DMS 273 treated with DMSO at 0.1 percent for 48 hours (cell line): ENCODE measurements at regions not wholly inside any gene's neighbourhood (a gene's known extent, or its start where the extent isn't known, plus 50 kb on each side); places are given as distances from the start of the nearest gene placed in this dataset.
"Not testable (repeated sequence)": the region's sequence is repeated elsewhere in the genome, so short reads cannot be mapped to it uniquely, and the experiment has no call there.

ENCODE experiments used
- DNase-seq: peaks from one replicate; lab custom pipeline; 2025; lab: John Stamatoyannopoulos, UW

DNA sequence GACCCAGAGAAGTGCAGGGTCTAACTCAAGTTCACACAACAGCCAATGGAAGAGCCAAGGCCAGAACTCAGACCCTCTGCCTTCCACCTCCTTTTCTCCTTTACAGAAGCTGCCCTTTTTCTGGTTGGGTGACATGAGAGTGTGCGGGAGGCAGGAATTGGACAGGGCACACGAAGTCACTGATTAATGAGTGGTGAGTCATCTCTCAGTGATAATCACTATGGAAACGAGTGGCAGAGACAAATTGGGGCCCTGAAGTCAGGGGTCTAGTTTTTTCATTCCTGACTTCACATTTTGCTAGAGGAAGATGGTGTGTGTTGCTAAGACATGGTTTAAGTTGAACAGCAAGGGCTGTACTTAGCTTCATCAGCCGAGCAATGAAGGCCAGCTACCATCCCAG is 312.7 kb upstream of the CCL2 start:
- DNase-seq: no peak

DNA sequence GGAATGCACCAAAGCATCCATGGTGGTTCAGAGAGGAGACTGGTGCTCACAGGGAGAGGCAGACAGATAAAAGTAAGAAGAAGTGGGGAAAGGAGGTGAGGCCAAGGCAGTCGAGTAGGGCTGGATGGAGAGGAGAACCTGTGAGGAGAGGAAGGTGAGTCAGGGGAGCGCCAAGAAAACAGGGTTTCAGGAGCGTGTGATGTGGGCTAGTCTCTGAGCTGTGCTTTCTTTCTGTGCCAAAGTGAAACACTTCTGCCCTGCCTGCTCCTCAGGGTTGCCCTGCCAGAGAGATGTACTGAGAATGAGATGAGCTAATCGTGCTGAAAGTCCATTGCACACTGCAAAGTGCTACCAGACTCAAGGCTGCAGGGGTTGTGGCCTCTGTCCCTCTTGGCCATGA is 310.7 kb upstream of the CCL2 start:
- DNase-seq: no peak

DNA sequence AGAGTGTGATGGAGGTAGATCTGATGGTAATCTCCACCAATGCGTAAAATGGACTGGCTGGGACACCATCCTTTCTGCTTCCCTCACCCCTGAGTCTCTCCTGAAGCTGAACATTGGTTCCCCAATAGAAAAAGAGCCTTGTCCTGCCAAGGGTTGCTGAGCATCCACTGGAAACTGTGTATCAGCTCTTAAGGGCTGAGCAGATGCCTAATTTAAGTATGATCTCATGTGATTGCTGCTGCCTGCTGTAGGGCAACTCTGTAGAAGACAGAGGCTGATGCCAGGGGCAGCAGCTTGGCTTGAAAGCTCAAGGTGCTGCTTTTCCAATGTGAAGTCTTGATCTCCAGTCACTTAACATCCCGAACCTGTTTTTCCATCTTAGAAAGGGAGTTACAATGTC is 310.3 kb upstream of the CCL2 start:
- DNase-seq: no peak

DNA sequence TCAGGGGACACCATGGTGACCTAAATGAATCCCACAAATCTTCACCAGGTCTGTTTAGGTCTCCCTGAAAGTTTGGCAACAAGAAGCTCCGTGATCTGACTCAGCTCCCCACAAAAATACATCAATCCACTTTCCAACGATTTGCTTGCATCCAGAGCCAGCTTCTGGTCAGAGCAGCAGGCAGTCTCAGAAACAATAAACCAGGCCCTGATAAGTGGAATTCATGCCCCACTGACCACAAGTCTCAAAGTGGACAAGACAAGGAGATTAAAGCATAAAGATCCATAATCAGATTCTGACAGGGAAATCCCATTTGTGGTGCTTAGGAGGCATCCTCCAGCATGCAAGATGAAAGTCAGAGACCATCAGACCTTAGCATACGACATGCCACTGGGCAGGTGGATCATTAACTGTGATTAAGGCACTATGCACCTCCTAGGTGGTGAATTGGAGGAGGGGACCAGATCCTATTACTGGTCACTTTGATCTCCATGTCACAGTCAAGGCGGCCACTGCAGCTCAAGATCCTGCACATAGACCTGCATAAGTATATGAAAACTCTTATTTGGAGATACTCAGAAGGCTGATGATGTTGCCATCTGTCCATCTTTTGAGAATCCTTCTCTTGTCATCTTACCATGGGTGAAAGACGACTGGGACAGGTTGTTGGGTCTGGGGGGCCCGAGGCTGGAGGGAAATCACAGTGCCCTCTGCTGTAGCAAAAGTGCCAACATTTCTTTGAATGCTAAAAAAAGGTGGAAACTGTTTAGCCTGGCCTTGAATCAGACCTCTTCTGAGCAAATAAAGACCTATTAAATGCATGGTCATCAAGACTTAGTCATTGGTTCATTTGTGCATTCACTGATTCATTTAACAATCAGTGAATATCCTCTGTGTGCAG is 309.2 kb upstream of the CCL2 start:
- no peak for DNase-seq

DNA sequence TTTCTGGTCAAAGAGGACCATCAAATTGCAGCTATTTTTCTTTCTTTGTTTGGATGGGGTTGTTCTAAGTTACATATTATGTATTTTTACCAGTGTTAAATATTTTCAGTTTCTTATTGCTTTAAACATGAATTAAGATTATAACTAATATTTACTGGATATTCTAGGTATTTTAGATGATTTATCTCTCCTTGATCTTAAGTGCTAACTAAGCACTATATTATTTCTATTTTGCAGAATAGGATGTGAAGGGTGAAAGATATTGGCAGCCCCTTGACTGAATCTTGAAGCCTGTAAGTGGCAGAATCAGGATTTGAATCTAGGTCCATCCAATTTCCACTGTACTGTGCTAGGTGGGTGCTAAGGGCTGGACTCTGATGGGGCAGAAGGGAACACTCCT is 307.3 kb upstream of the CCL2 start:
- no peak for DNase-seq

DNA sequence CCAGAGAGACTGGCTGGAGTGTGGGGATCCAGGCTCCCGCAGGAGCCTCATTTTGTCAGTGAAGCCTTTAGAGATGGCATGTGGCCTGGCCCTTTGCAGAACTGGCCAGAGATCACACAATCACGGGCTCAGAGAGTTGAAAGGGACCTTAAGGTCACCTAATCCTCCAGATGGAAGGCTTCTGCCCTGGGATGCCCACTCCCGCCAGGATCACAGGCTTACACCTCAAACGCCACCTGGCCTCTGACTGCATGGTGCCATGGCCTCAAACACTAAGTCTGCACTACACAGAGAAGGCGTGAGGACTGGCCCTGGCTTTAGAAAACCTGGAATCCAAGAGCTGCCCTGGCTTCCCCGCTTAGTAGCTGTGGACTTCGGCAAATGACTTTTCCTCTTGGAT is 306.8 kb upstream of the CCL2 start:
- no peak for DNase-seq

DNA sequence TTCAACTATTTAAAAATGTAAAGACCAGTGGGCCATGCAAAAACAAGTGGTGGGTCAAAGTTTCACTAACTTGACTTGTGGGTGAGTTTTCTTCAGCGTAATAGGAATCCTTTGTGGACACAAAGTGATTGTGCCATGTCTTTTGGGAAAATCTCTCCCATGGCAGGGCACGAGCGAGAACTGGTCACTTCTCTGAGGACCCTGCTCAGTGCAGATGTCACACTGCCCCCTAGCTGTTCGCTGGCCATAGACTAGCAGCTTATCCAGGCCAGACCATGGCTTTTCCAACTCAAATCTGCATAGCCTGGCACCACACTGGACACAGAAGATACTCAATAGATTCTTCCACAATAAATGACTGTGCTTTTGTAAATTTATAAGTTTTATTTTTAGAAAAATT is 306.0 kb upstream of the CCL2 start:
- no peak for DNase-seq

DNA sequence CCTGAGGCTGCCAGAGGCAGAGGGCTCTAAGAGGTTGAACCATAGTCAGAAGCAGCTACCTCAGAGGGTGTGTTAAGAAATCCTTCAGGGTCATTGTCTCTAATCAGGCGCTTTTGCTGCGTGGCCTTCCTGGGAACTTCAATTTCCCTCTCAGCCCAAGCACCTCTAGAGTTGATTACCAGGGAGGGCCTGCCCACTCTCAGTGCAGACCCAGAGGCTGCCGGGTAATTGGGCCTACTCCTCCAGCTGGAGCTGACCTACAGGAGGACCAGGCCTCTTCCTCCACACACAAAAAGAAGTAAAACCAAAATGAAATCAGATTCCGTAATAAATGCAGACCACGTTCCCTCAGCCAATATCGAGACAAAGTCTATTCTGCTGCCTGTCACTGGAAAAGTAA is 305.0 kb upstream of the CCL2 start:
- DNase-seq: no peak

DNA sequence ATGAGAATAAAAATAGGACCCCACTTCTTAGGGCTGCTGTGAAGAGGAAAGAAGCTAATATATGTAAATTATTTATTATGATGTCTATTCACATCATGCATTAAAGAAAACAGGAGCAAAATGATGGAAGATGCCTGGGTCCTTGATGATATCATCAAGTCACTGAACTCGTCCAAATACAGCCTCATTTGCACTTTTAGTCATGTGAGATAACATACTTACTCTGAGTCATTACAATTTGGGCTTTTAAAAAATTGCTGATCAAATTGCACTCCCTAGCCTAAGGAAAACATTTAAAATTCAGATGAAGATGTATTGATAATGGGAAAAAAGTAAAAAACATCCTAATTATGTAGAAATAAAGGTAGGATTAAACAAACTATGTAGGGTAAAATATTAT is 302.7 kb upstream of the CCL2 start:
- no peak for DNase-seq

DNA sequence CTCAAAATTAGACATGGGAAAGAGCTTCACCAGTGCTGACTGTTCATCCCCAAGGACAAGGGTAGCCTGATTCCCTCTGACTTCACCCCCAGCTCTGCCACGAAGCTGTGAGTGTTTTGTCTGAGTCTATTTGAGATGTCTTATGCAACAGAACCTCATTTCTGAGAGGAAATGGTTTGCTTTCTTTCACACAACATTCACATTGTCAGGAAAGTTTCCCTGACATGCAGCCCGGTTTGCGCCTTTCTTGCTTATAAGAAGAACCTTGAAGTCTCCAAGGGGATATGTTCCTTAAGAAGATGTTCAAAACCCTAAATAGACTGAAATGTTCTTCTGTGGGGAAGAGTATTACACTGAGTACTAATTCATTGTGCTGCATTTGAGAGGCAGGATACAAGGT is 300.5 kb upstream of the CCL2 start:
- no peak for DNase-seq

DNA sequence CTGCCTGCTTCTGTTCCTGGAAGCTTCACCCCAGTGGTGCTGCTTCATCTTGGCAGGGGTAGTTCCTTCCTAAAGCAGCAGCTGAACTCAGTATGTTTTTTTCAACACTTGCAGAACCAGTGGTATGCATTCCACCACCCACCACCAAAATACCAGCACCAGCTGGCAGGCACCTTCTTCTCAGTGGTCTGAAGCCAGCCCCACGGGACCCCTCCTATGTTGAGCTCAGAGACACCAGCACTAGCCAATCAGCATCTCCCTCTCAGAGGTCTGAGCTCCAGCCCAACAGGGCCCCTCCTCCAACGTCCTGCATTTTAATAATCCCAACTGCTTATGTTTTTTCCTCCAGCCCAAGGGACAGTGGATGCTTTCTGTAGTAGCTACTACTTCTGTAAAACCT is 299.6 kb upstream of the CCL2 start:
- DNase-seq: no peak

DNA sequence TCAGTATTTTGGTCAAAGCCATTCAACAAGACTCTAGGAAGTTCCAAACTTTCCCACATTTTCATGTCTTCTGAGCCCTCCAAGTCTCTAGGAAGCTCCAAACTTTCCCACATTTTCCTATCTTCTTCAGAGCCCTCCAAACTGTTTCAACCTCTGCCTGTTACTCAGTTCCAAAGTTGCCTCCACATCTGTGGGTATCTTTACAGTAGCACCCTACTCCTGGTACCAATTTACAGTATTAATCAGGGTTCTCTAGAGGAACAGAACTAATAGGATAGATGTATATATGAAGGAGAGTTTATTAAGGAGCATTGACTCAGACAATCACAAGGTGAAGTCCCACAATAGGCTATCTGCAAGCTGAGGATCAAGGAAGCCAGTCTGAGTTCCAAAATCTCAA is 296.0 kb upstream of the CCL2 start:
- not testable (repeated sequence) for DNase-seq

DNA sequence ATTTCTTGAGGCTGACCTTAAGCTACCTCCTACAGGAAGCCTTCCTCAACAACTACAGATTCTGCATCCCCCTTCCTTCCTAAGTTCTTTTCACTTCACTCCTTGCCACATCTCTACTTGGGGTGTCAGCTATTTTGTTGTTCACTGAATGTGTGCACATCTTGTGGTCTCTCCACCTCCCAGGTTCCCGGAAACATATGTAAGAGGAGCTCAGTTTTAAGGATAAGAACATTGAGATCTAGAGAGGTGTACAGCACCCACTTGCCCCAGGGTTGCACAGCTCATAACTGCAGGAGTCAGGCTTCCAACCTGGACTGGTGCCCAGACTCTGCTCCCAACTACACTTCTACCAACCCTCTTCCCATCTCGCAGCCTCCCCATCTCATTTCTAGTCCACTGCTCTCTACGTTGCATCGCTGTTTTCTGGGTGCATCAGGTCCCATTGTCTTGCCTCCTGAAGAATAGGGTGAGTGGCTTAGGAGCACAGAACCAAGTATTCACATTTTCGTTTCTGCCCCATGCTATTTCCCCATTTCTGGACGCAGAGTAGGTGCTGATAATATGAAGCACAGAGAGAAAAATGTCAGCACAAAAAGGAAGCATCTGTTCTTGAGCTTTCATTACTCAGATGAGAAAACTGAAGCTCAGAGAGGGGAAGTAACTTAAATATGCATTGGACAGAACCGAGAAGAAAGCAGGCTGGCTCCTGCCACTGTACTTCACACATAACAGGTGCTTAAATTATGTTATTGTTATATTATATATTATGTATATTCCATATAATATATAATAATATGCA is 292.0 kb upstream of the CCL2 start:
- DNase-seq: no peak

DNA sequence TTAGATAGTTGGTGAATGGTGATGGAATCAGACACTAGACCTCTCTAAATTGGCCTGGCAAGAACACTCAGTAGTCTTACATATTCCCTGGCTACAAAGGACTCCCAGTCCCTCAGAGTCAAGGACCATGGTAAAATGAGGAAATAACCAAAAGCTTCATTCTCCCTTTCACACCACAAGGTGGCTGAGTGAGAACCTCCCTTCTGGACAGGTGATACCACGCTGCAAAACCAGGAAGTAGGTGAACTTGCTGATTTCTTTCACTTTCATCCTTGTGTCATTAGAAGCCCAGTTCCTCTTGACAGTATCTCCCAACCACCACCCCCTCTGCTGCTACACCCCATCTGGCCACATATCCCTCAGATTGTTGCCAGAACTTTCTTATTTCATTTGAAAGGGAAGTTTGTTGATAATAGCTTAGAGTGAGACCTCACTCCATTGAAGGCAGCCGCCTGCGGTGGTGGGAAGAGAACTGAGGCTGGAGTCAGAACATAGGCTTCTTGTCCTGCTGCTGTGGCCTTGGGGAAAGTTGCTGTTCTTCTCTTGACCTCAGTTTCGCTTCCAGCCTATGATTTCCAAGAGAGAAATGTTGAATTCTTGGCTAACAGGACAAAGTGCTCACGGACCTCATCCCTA is 290.6 kb upstream of the CCL2 start:
- DNase-seq: no peak

DNA sequence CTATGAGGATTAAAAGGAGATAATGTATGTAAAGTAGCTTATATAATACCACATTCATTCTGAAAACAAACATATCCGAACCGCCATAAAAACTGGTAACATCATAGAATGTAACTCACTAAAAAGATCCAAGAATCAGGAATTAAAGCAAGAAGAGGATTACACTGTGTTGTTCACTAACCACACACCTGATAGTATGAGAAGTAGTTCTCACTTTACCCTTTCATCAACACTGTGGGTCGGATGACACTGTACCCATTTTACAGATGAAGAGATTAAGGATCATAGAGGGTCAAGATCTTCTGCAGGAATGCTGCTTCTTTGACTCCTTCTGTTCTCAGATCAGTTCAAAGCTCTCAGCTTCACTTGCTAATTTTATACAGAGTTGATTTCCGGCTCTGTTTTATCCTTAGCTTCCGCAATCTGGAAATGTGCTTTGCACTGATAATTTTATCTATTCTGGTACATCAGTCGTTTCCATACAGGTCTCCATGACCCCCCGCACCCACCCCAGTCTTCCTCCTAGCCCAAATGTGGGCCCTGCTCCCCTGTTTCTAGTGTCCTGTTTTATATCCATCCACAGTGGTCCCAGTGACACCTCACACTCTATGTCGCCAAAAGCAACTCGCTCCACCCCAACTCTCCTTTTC is 288.6 kb upstream of the CCL2 start:
- DNase-seq: no peak

DNA sequence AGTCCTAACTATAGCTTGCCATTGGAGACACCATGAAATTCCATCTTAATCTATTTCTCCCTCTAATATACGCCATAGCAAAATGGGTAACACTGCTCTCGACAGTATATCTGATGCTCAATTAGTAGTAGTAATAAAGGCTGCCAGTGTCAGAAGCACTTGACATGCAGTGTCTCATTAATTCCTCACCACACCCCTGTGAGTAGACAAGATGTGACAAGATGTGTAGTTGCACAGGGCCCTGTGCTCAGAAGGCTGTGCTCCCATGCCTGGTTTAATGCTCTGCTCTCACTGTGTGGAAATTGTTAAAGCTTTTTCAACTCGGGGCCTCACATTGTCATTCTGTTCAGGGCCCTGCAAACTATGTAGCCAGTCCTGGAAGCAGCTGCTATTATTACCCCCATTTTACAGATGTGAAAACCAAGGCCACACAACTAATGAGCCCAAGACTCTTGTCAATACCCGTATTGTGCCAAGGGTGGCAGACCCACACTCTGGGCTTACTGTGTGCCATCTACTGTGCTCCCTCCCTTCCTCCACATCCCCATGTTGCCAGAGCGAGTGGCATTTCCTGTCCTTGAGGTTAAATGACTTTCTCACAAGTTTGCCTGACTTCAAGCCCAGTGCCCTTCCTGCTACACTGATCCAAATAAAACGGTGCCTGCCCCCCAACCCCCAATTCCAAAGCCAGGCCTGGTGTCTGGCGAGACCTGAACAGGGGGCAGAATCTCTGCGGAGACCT is 287.3 kb upstream of the CCL2 start:
- DNase-seq: no peak

DNA sequence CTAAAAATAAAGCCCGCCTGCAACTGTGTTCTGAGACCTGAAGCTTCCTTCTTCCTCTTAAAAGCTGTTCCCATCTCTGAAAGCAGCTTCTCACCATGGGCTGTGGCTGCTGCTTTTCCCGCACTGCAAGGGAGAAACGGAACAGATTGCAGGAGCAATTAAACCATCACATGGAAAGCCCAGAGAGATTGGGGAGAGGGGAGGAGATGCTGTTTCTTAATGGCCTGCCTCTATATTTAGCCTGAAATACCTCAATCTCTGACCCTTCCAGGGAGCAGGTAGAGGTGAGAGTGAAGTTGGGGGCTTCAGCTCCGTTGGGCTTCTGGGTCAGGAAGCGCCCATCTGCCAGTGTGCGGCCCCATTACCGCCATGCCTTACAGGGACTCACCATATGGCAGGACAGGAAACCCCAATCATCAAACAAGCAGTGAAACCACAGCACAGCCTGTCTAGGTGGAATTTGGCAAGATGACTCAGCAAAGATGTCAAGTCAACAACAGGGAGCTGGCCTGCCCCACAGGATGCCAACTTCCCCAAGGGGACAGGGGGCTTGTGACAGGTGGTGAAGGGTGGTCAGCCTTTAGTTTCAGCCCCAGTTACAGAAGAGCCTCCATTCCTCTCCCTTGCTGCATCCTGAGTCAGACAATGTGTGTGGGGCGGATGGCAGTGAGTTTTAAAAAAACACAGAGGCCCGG is 286.6 kb upstream of the CCL2 start:
- DNase-seq: peak; percentile 97

DNA sequence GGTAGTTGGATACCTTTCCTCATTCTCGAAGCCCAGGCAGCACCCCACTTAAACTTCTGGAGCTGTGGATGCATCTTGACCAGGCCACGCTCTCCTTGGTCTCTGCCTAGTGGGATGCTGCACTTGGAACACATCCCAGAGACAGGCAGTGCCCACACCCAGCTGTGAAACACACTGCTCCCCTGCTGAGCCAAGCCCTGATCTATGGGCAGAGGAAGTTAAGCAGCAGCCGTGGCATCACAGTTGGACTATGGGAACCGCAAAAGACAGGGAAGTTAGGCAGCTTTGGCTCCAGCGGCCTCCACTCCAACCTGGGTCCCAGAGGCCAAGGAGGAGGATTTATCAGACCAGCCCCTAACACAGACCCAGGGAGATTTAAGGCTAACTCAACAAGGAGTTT is 284.8 kb upstream of the CCL2 start:
- DNase-seq: no peak

DNA sequence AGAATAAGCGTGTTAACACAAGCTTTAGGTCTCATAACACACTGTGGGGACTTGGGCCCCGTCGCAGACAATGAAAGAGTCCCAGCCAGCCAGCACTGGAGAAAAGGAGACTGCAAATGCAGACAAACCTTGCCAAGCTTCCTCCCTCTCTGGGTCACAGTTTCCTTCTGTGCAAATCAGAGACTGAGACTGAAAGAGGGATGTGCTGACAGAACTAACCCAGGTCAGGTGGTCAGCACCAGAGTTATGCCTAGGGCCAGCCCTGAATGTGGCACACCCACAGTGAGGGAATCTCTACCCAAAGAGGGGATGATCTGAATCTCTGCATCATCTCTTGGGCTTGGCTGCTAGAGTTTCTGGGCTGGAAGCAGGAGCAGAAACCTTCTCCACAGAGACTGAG is 282.3 kb upstream of the CCL2 start:
- DNase-seq: no peak

DNA sequence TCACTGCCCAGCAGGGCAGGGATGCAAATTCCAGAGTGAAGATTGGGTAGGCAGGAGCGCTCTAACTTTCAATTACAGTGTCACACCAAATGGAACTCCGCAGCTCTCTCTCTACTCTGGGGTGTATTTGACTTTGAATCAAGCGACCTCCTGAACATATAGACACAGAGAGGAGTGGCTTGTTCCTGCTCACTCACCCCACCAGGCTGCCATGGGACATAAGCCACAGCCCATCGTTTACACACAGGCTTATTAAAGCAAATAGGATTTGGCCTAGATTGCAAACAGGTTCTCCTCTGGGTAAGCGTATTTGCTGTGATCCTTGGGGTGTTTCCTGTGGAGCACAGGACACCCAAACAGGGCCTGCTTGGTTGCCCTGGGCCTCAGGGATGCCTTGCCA is 281.6 kb upstream of the CCL2 start:
- DNase-seq: no peak

DNA sequence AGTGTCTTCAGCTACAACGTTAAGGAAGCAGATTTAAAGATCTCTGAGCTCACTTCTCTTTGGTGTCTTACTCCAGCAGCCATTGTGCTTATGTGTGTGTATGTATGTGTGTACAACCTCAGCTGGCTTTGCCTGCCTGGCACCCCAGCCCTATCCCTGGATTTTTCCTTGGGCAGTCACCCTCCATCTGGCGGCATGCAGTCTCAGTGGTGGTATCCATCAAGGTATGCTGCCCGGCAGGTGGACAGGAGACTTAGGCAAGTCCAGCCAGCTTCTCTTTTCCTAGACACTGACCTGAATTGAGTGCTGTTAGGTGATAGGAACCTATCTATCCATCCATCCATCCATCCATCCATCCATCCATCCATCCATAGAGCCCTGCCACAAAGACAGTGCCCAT is 280.8 kb upstream of the CCL2 start:
- no peak for DNase-seq
